ENCODE measurements at regions not wholly inside any gene's neighbourhood (a gene's known extent, or its start where the extent isn't known, plus 50 kb on each side); places are given as distances from the start of the nearest gene placed in this dataset.

GRCh38 chr1:234687011-234687410 is 77.0 kb upstream of the IRF2BP2 start:
- Histone ChIP-seq H3K4me2 (ENCODE audit: insufficient read depth, low read length) (no peak overlapping the region), H3K27ac (ENCODE audit: extremely low read depth, low read depth, low read length) (no peak overlapping the region), H3K36me3 (ENCODE audit: control insufficient read depth, insufficient read depth, low read length) (no peaks in the 10 kb centered on the region), H4K20me1 (replicated peaks; ENCODE audit: control insufficient read depth, insufficient read depth, low read length) (no peaks in the 10 kb centered on the region), H3K79me2 (ENCODE audit: control insufficient read depth, insufficient read depth, low read length) (no peaks in the 10 kb centered on the region), H3K9me3 (replicated peaks; ENCODE audit: control insufficient read depth, insufficient read depth, low read depth, low read length) (no peaks in the 10 kb centered on the region), H3K27me3 (ENCODE audit: control insufficient read depth in 2 of 2, insufficient read depth in 2 of 2, low read length in 2 of 2) (no peaks in the 10 kb centered on the region), H3K9ac (ENCODE audit: insufficient read depth in 1 of 2, low read depth in 2 of 2, low read length in 2 of 2) (no peak overlapping the region), H3K4me3 (no peak overlapping the region), H2AFZ (ENCODE audit: low read depth, low read length) (no peak overlapping the region), H3K4me1 (replicated peaks in 1 of 2; ENCODE audit: control insufficient read depth in 2 of 2, insufficient read depth in 2 of 2, low read length in 2 of 2) (0 out of 5 replicates have a peak, but pooled peaks cover 0 to 3% of the 10 kb centered on the region in 2 experiments), H3K9me1 (ENCODE audit: control insufficient read depth, insufficient read depth, low read length) (no peaks in the 10 kb centered on the region)
- no peak for ATAC-seq
- intact Hi-C loops (cut with micrococcal nuclease): no loop called here
- no peak for TF ChIP-seq RHOXF2B (CRISPR knock-in tag; conservative IDR thresholded peaks at IDR 0.05)
- TF ChIP-seq ATF3 (IDR thresholded peaks at IDR 0.05): no peak
- no peak for TF ChIP-seq ATF3 (CRISPR knock-in tag; conservative IDR thresholded peaks at IDR 0.05)
- TF ChIP-seq SRF (CRISPR knock-in tag; IDR thresholded peaks at IDR 0.05): no peak
- TF ChIP-seq, protein P1, sequence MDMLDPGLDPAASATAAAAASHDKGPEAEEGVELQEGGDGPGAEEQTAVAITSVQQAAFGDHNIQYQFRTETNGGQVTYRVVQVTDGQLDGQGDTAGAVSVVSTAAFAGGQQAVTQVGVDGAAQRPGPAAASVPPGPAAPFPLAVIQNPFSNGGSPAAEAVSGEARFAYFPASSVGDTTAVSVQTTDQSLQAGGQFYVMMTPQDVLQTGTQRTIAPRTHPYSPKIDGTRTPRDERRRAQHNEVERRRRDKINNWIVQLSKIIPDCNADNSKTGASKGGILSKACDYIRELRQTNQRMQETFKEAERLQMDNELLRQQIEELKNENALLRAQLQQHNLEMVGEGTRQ (CRISPR knock-in tag; IDR thresholded peaks at IDR 0.05): no peak
- TF ChIP-seq ZNF431 (CRISPR knock-in tag; IDR thresholded peaks at IDR 0.05): no peak
- TF ChIP-seq SIX5 (IDR thresholded peaks at IDR 0.05; ENCODE audit: borderline replicate concordance in 1 of 2, insufficient read depth in 1 of 2, low read depth in 1 of 2, low read length in 2 of 2): no peak
- TF ChIP-seq ZNF699 (CRISPR knock-in tag; IDR thresholded peaks at IDR 0.05; ENCODE audit: insufficient replicate concordance): no peak
- TF ChIP-seq, protein P2, sequence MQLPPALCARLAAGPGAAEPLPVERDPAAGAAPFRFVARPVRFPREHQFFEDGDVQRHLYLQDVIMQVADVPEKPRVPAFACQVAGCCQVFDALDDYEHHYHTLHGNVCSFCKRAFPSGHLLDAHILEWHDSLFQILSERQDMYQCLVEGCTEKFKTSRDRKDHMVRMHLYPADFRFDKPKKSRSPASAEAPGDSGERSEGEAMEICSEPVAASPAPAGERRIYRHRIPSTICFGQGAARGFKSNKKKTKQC (CRISPR knock-in tag; IDR thresholded peaks at IDR 0.05): no peak
- no peak for TF ChIP-seq NR3C1 (CRISPR knock-in tag; IDR thresholded peaks at IDR 0.05)
- TF ChIP-seq, protein P3, sequence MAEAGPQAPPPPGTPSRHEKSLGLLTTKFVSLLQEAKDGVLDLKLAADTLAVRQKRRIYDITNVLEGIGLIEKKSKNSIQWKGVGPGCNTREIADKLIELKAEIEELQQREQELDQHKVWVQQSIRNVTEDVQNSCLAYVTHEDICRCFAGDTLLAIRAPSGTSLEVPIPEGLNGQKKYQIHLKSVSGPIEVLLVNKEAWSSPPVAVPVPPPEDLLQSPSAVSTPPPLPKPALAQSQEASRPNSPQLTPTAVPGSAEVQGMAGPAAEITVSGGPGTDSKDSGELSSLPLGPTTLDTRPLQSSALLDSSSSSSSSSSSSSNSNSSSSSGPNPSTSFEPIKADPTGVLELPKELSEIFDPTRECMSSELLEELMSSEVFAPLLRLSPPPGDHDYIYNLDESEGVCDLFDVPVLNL (CRISPR knock-in tag; IDR thresholded peaks at IDR 0.05; ENCODE audit: low read depth): no peak
- in situ Hi-C loops (cut with MboI): no loop called here
- no TSS peak for BruUV-seq (replicated peaks)
- CTCF ChIA-PET (ENCODE audit: low intra/inter-chr PET ratio): no interaction called here
- WGBS (ENCODE audit: insufficient coverage, low coverage, missing lambda C conversion rate): 19% methylated on average over 2 of the region's 2 CpGs
- POLR2A ChIA-PET: no interaction called here
- FAIRE-seq: no peak
- DNase-seq (ENCODE audit: extremely low read depth in 1 of 4, low spot score in 3 of 4): no peak

Data from K562 (cell line).